Stimulated activated effector memory CD8-positive, alpha-beta T cell treated with anti-CD3 and anti-CD28 coated beads, Interleukin-12 subunit alpha, Interleukin-12 subunit beta, amount 100 ng/mL, for 72 hours (primary cell): ENCODE measurements at regions not wholly inside any gene's neighbourhood (a gene's known extent, or its start where the extent isn't known, plus 50 kb on each side); places are given as distances from the start of the nearest gene placed in this dataset.

Experiments used
- ATAC-seq: fragments of 150-1000 bp; cut with Tn5 transposase; 2 replicates; pipeline ENCODE4 v1.10.0; 2021
- DNase-seq, 2 donors: peaks; one replicate each; pipeline ENCODE4 v3.0.0; 2021 to 2022; ENCODE audit warnings: low spot score in 2 of 2
- H3K27ac Mint-ChIP-seq: one replicate; pipeline ENCODE4 v1.8.0; 2022; ENCODE audit warnings: mild to moderate bottlenecking, mixed read lengths
- H3K36me3 Mint-ChIP-seq: one replicate; pipeline ENCODE4 v1.8.0; 2022; ENCODE audit warnings: mild to moderate bottlenecking, mixed read lengths
- H3K4me1 Mint-ChIP-seq: one replicate; pipeline ENCODE4 v1.8.0; 2022; ENCODE audit warnings: mixed read lengths
- H3K4me3 Mint-ChIP-seq: one replicate; pipeline ENCODE4 v1.8.0; 2022; ENCODE audit warnings: mild to moderate bottlenecking, mixed read lengths
- H3K9me3 Mint-ChIP-seq: one replicate; pipeline ENCODE4 v1.8.0; 2022; ENCODE audit warnings: mixed read lengths

DNA sequence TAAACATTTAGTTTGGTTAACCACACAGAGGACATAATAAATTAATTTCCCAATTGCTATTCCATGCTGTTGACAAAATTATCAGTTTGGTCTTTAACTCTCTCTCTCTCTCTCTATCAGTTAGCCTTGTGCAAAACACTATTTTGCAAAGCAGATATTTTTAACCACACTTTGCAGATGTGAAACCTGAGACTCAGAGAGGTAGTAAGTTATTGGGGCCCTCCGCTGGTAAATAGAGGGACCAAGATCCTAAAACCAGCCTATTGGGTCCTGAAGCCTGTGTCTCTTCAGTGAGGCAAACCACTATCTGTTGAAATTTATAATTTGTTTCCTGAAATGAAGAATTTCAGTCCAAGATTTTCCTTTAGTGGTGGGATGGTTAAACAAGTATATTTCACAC, 231.0 kb downstream of the SOD2 start:
- Mint-ChIP-seq H3K36me3 (no peaks in the 10 kb centered on the region), H3K4me1 (no peaks in the 10 kb centered on the region), H3K9me3 (no peaks in the 10 kb centered on the region), H3K4me3 (no peak overlapping the region), H3K27ac (no peak overlapping the region)
- ATAC-seq: no peak
- DNase-seq: no peak

GRCh38 chr6:159461266-159461665, 231.8 kb downstream of the SOD2 start:
- Mint-ChIP-seq H3K4me1 (no peaks in the 10 kb centered on the region), H3K4me3 (no peak overlapping the region), H3K27ac (no peak overlapping the region), H3K9me3 (no peaks in the 10 kb centered on the region), H3K36me3 (no peaks in the 10 kb centered on the region)
- DNase-seq (no peak), ATAC-seq (no peak)

DNA sequence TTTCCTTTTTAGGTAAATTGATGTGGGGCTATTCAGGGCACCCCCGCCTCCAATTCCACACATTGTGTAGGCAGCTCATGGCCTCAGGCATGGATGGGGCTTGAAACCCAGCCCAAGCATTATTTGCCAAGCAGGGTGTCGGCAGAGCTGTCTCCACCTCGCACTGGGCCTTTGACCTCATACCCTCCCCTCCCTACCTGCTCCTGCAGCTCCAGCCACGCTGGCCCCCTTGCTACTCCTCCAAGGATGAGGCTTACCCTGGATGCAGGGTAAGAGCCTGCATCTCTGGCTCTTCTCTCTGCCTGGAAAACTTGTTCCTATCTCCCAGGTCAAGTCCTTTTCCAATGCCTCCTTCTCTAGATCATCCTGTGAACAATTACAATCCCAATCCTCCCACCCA, 232.6 kb downstream of the SOD2 start:
- DNase-seq (no peak), ATAC-seq (no peak)
- no peaks in the 10 kb centered on the region for H3K36me3 Mint-ChIP-seq
- H3K4me1 Mint-ChIP-seq: no peaks in the 10 kb centered on the region
- H3K27ac Mint-ChIP-seq: no peak overlapping the region
- H3K9me3 Mint-ChIP-seq: no peaks in the 10 kb centered on the region
- no peak overlapping the region for H3K4me3 Mint-ChIP-seq

GRCh38 chr6:159456349-159456748, 236.7 kb downstream of the SOD2 start:
- ATAC-seq (no peak), DNase-seq (no peak)
- Mint-ChIP-seq H3K4me3 (no peak overlapping the region), H3K27ac (no peak overlapping the region), H3K9me3 (no peaks in the 10 kb centered on the region), H3K4me1 (no peaks in the 10 kb centered on the region), H3K36me3 (no peaks in the 10 kb centered on the region)

- no peaks in the 10 kb centered on the region for H3K9me3 Mint-ChIP-seq
- H3K4me1 Mint-ChIP-seq: no peaks in the 10 kb centered on the region
- H3K36me3 Mint-ChIP-seq: no peaks in the 10 kb centered on the region
- H3K4me3 Mint-ChIP-seq: no peak overlapping the region
- no peak for ATAC-seq
- DNase-seq: no peak
- H3K27ac Mint-ChIP-seq: no peak overlapping the region
Observed at GRCh38 chr6:159455700-159456274, 237.3 kb downstream of the SOD2 start.

DNA sequence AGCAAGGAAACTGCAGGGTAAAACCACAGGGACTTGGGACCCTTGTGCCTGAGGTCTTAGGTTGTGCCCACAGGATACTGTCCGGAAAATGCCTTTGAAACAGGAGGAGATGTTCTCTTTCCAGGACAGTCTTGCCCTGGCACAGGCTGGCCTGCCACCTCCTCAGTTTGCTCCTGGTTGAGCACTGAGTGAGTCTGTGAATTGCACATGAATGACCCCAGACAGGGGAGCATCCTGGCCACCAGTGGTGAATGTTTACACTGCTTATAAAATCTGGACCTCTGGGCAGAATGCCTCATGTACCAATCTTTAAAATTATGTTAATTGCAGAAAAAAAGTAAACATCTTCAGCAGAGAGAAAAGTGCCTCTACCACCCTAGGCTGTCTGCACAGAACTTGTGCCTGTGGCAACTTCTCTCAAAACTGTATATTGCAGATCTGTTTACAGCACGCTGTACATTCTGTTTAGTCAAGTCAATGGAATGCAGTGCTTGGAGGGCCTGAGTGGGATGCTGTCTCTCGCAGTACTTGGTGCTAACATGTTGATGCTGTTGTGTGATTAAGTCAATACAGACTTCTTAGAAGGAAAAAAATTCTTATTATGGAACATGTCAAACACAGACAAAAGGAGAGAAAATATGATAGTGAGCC, 242.1 kb downstream of the SOD2 start:
- Mint-ChIP-seq H3K36me3 (no peaks in the 10 kb centered on the region), H3K27ac (no peak overlapping the region), H3K4me1 (no peaks in the 10 kb centered on the region), H3K4me3 (no peak overlapping the region), H3K9me3 (no peaks in the 10 kb centered on the region)
- DNase-seq (no peak), ATAC-seq (no peak)

- H3K4me3 Mint-ChIP-seq: no peak overlapping the region
- H3K27ac Mint-ChIP-seq: no peak overlapping the region
- DNase-seq (no peak), ATAC-seq (no peak)
- no peaks in the 10 kb centered on the region for H3K9me3 Mint-ChIP-seq
- no peaks in the 10 kb centered on the region for H3K4me1 Mint-ChIP-seq
- no peaks in the 10 kb centered on the region for H3K36me3 Mint-ChIP-seq
Observed at GRCh38 chr6:159446340-159446739, 246.7 kb downstream of the SOD2 start.

DNA sequence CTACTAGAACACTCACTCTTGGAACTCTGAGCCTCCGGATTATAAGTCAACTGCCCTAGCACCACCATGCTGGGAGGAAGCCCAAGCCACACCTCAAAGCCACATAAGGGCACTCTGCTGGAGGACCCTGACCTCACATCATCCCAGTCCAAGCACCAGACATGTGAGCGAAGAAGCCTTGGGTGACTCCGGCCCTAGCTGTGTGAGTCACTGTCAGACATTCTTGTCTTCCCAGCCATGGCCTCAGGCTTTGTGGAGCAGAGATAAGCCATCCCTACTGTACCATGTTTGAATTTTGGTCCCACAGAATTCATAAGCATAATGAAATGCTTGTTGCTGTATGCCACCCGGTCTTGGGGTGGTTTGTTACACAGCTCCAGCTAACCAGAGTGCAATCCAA, 247.7 kb downstream of the SOD2 start:
- ATAC-seq: peak; percentile 34
- no peak for DNase-seq
- Mint-ChIP-seq H3K36me3 (no peaks in the 10 kb centered on the region), H3K27ac (no peak overlapping the region), H3K9me3 (no peaks in the 10 kb centered on the region), H3K4me1 (no peaks in the 10 kb centered on the region), H3K4me3 (no peak overlapping the region)

GRCh38 chr6:159444056-159444760, 248.8 kb downstream of the SOD2 start:
- Mint-ChIP-seq H3K9me3 (no peaks in the 10 kb centered on the region), H3K27ac (no peak overlapping the region), H3K4me1 (no peaks in the 10 kb centered on the region), H3K4me3 (no peak overlapping the region), H3K36me3 (no peaks in the 10 kb centered on the region)
- no peak for DNase-seq
- no peak for ATAC-seq

GRCh38 chr6:159443417-159443920, 249.6 kb downstream of the SOD2 start:
- ATAC-seq (no peak), DNase-seq (no peak)
- Mint-ChIP-seq H3K27ac (no peak overlapping the region), H3K4me1 (no peaks in the 10 kb centered on the region), H3K9me3 (no peaks in the 10 kb centered on the region), H3K4me3 (no peak overlapping the region), H3K36me3 (no peaks in the 10 kb centered on the region)

GRCh38 chr6:159441704-159441981, 251.4 kb downstream of the SOD2 start:
- no peak for DNase-seq
- ATAC-seq: no peak
- Mint-ChIP-seq H3K9me3 (no peaks in the 10 kb centered on the region), H3K4me1 (no peaks in the 10 kb centered on the region), H3K27ac (no peak overlapping the region), H3K36me3 (no peaks in the 10 kb centered on the region), H3K4me3 (no peak overlapping the region)

- DNase-seq (no peak), ATAC-seq (no peak)
- no peak overlapping the region for H3K4me3 Mint-ChIP-seq
- no peaks in the 10 kb centered on the region for H3K36me3 Mint-ChIP-seq
- H3K27ac Mint-ChIP-seq: no peak overlapping the region
- no peaks in the 10 kb centered on the region for H3K4me1 Mint-ChIP-seq
- H3K9me3 Mint-ChIP-seq: no peaks in the 10 kb centered on the region
Observed at GRCh38 chr6:159440911-159441703, 251.9 kb downstream of the SOD2 start.

DNA sequence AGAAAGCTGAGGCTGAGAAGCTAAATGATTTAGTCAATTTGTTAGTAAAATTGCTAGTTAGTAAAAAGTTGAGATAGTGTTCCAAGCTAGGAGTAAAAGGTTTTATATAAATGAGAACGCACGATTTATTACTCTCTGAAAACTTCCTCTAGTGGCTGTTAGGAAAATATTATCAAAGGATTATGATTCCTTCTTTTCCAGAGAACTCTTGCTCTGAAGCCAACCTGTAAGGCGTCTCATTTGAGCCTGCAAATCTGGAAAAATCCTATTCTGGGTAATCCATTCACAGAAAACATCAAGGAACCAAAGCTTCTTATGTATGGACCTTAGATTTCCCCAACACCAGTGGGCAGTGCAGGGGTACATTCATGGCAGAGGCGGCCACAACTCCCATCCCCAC, 252.7 kb downstream of the SOD2 start:
- Mint-ChIP-seq H3K36me3 (no peaks in the 10 kb centered on the region), H3K4me3 (no peak overlapping the region), H3K27ac (no peak overlapping the region), H3K4me1 (no peaks in the 10 kb centered on the region), H3K9me3 (no peaks in the 10 kb centered on the region)
- ATAC-seq: no peak
- no peak for DNase-seq

DNA sequence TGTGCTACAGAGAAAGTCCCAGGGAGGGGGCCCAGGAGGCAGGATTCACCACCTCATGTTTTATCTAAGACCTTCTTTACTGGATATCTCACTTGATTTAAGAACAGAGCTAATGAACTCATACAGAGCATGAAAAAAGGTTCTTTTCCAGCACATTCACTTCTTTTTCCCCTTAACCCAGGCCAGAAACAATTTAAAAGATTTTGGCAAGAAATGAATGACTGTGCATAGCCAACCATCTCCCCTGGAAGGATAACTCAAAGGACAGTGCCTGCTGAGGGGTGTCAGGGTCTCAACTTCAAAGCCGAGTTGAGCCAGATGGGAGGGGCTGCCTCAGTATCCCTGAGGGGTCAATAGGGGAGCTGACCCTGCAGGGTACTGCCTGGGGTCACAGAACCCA, 253.4 kb downstream of the SOD2 start:
- Mint-ChIP-seq H3K4me1 (no peaks in the 10 kb centered on the region), H3K27ac (no peak overlapping the region), H3K9me3 (peaks cover 2% of the 10 kb centered on the region), H3K4me3 (no peak overlapping the region), H3K36me3 (no peaks in the 10 kb centered on the region)
- DNase-seq (no peak), ATAC-seq (no peak)

DNA sequence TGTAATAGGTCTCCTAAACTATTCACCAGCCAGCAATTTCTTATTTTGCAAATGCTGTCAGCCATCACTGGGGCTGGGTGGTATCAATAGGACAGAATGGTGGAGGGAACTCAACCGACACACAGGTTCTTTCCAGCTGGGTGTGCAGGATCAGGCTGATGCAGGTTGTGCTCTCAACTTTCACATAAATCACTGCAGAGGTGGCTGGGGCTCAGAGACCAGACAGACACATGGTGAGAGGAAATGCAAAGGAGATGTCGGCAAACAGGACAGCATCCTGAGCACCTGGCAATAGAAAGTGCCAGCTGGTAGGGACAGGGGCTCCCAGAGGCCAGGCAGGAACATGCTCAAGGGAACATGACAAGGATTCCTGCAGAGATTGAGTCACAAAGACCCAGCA, 254.9 kb downstream of the SOD2 start:
- Mint-ChIP-seq H3K4me1 (no peaks in the 10 kb centered on the region), H3K9me3 (peaks cover 7% of the 10 kb centered on the region), H3K27ac (no peak overlapping the region), H3K36me3 (no peaks in the 10 kb centered on the region), H3K4me3 (no peak overlapping the region)
- no peak for DNase-seq
- no peak for ATAC-seq

DNA sequence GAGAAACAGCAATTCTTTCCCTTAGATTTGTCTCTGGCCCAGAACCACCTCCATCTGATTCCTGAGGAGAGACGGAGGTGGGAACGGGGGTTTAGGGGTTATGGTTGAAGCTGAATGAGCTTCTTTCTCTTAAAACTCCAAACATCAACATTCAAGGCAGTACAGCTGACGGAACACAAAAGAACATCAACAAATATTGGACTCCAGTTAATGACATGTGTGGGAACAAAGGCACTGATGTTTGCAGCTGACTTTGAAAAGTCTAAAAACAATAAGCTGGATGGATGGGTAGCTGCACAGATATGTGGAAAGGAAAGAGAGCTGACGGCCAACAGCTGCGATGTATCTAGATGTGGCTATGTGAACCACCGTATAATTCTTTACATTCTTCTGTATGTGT, 256.5 kb downstream of the SOD2 start:
- no peak for DNase-seq
- peaks cover 7% of the 10 kb centered on the region for H3K9me3 Mint-ChIP-seq
- no peaks in the 10 kb centered on the region for H3K36me3 Mint-ChIP-seq
- H3K27ac Mint-ChIP-seq: no peak overlapping the region
- no peaks in the 10 kb centered on the region for H3K4me1 Mint-ChIP-seq
- no peak overlapping the region for H3K4me3 Mint-ChIP-seq
- no peak for ATAC-seq
